Choroid plexus epithelial cell (primary cell): ENCODE measurements at regions not wholly inside any gene's neighbourhood (a gene's known extent, or its start where the extent isn't known, plus 50 kb on each side); places are given as distances from the start of the nearest gene placed in this dataset.

Experiments used
- DNase-seq: peaks from one replicate; pipeline ENCODE4 v3.0.0-alpha.2; 2010; ENCODE audit warnings: low read depth
- H3K4me3 ChIP-seq: 2 replicates; pipeline ENCODE4 v1.5.1; 2011; ENCODE audit warnings: low read depth, mild to moderate bottlenecking, control low read depth, low read length, moderate library complexity
- CTCF ChIP-seq: conservative IDR thresholded peaks from 2 replicates; pipeline ENCODE4 v1.5.1; 2011; ENCODE audit warnings: low read depth, mild to moderate bottlenecking, control low read depth, inconsistent platforms, low read length, moderate library complexity

- H3K4me3 ChIP-seq, result no peak overlapping the region
- no peak for TF ChIP-seq CTCF
- no peak for DNase-seq
These were observed 612.1 kb upstream of the PITX2 start for GRCh38 chr4:111234939-111235338.

- no peak overlapping the region for H3K4me3 ChIP-seq
- TF ChIP-seq CTCF, result no peak
- no peak for DNase-seq
These were observed 641.0 kb upstream of the PITX2 start for GRCh38 chr4:111263836-111264235.

- H3K4me3 ChIP-seq, result no peak overlapping the region
- no peak for DNase-seq
- no peak for TF ChIP-seq CTCF
These were observed 644.1 kb upstream of the PITX2 start for GRCh38 chr4:111266937-111267336.

GRCh38 chr4:111267786-111268185, 644.9 kb upstream of the PITX2 start:
- no peak for DNase-seq
- no peak for TF ChIP-seq CTCF
- H3K4me3 ChIP-seq, result no peak overlapping the region

GRCh38 chr4:111268769-111269414, 646.0 kb upstream of the PITX2 start:
- peak; percentile 29 for DNase-seq
- no peak overlapping the region for H3K4me3 ChIP-seq
- no peak for TF ChIP-seq CTCF

GRCh38 chr4:111269439-111269838, 646.6 kb upstream of the PITX2 start:
- DNase-seq, result peak; percentile 5
- no peak for TF ChIP-seq CTCF

GRCh38 chr4:111274060-111274459, 651.2 kb upstream of the PITX2 start:
- TF ChIP-seq CTCF, result no peak
- DNase-seq, result no peak
- H3K4me3 ChIP-seq, result no peak overlapping the region

More at GRCh38 chr4:111269439-111269838, 646.6 kb upstream of the PITX2 start:
- no peak overlapping the region for H3K4me3 ChIP-seq
